ENCODE measurements at regions not wholly inside any gene's neighbourhood (a gene's known extent, or its start where the extent isn't known, plus 50 kb on each side); places are given as distances from the start of the nearest gene placed in this dataset.

- TF ChIP-seq EZH2 (IDR thresholded peaks at IDR 0.05; ENCODE audit: borderline replicate concordance, insufficient read depth, low read depth, low read length, poor library complexity, severe bottlenecking) (no peak), CTCF (IDR thresholded peaks at IDR 0.05) (no peak)
Measured at GRCh38 chr3:182730675-182731042, 62.6 kb upstream of the ATP11B start.
